HG03108 (cell line): ENCODE measurements at regions not wholly inside any gene's neighbourhood (a gene's known extent, or its start where the extent isn't known, plus 50 kb on each side); places are given as distances from the start of the nearest gene placed in this dataset.

Source experiments
- ATAC-seq: cut with Tn5 transposase; IDR thresholded peaks from one replicate; pipeline ENCODE4 v1.9.1; 2021; ENCODE audit warnings: moderate library complexity; ENCODE audit not compliant: unreplicated experiment

DNA sequence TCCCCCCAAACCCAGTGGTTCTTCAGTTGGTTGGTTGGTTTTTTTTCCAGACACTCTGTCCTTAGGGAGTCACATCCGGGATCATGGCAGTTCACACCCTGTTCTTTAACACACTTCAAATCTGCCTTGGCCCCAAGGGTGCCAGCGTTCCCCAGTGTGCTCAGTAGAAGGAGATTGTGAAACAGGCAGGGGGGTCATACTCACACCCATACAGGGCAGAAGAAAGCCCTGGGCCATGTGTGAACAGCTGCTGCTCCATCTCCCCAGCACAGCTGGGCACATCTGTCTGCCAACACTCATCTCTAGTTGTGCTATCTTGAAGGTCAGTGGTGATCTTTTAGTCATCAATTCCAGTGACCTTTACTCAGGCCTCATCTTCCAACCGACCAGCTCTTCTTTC, 64.4 kb upstream of the FUT8 start:
- ATAC-seq: no peak

DNA sequence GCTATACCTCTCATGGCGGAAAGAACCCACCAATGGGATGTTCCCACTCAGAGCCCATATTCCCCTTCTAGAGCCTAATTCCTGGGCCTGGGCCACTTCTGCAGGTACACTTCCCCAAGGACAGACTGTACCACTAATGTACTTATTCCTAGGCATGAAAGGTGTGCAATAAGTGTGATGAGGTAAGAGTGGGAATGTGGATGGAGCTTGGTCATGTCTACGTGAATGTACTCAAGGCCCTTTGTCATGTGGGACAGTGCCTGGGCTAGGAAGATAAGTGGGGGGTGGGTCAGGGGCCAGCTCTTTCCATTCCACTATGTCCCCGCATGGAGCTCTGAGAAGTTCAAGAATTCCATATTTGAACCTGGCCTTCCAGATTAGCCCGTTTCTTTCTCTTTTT, 63.4 kb upstream of the FUT8 start:
- ATAC-seq: no peak

GRCh38 chr14:65351493-65352194, 60.9 kb upstream of the FUT8 start:
- peak; percentile 38 for ATAC-seq

- no peak for ATAC-seq
Measured at GRCh38 chr14:65352964-65353530, 59.5 kb upstream of the FUT8 start.

GRCh38 chr14:65354131-65354530, 58.4 kb upstream of the FUT8 start:
- ATAC-seq: no peak

GRCh38 chr14:65354715-65355114, 57.8 kb upstream of the FUT8 start:
- no peak for ATAC-seq

- ATAC-seq: no peak
Measured at GRCh38 chr14:65356327-65356836, 56.1 kb upstream of the FUT8 start.

GRCh38 chr14:65357113-65357512, 55.4 kb upstream of the FUT8 start:
- no peak for ATAC-seq

DNA sequence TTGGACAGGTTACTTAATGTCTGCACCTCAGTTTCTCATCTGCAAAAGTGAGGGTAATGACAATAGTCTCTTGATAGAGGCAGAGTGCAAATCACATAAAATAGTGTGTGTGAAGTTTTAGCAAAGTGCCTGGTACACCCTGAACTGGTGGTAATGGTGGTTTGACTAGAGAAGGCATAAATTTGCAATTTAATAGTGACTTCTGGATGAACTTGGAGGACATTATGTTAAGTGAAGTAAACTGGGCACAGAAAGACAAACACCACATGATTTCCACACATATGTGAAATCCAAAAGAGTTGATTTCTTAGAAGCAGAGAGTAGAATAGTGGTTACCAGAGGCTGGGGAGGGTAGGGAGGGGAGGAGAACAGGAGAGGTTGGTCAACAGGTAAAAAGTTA, 54.8 kb upstream of the FUT8 start:
- no peak for ATAC-seq

- ATAC-seq: no peak
Measured at GRCh38 chr14:65359503-65359902, 53.0 kb upstream of the FUT8 start.

GRCh38 chr14:65360144-65360784, 52.3 kb upstream of the FUT8 start:
- ATAC-seq: no peak

- no peak for ATAC-seq
Measured at GRCh38 chr14:65361920-65362319, 50.6 kb upstream of the FUT8 start.
